HG03108 (cell line): ENCODE measurements at regions not wholly inside any gene's neighbourhood (a gene's known extent, or its start where the extent isn't known, plus 50 kb on each side); places are given as distances from the start of the nearest gene placed in this dataset.

Experiments used
- ATAC-seq: cut with Tn5 transposase; IDR thresholded peaks from one replicate; pipeline ENCODE4 v1.9.1; 2021; ENCODE audit warnings: moderate library complexity; ENCODE audit not compliant: unreplicated experiment

GRCh38 chr6:2433711-2434110 is 188.3 kb upstream of the GMDS start:
- no peak for ATAC-seq

GRCh38 chr6:2433266-2433665 is 187.9 kb upstream of the GMDS start:
- ATAC-seq: no peak

- ATAC-seq: no peak
These were observed 186.9 kb upstream of the GMDS start for GRCh38 chr6:2432292-2432691.

- no peak for ATAC-seq
These were observed 185.2 kb upstream of the GMDS start for GRCh38 chr6:2430612-2431011.

- no peak for ATAC-seq
These were observed 184.1 kb upstream of the GMDS start for GRCh38 chr6:2429460-2429859.

- ATAC-seq: no peak
These were observed 183.6 kb upstream of the GMDS start for GRCh38 chr6:2429032-2429431.

- no peak for ATAC-seq
These were observed 181.3 kb upstream of the GMDS start for GRCh38 chr6:2426561-2427340.

- ATAC-seq: no peak
These were observed 170.8 kb upstream of the GMDS start for GRCh38 chr6:2416128-2416712.

GRCh38 chr6:2414885-2415547 is 169.6 kb upstream of the GMDS start:
- ATAC-seq: no peak

GRCh38 chr6:2412731-2413130 is 167.3 kb upstream of the GMDS start:
- no peak for ATAC-seq

GRCh38 chr6:2410656-2411380 is 165.4 kb upstream of the GMDS start:
- no peak for ATAC-seq

- no peak for ATAC-seq
These were observed 162.1 kb upstream of the GMDS start for GRCh38 chr6:2407525-2407924.

- ATAC-seq: no peak
These were observed 159.0 kb upstream of the GMDS start for GRCh38 chr6:2404211-2404929.

GRCh38 chr6:2403546-2403945 is 158.1 kb upstream of the GMDS start:
- ATAC-seq: no peak

- ATAC-seq: no peak
These were observed 151.6 kb upstream of the GMDS start for GRCh38 chr6:2396846-2397630.

- no peak for ATAC-seq
These were observed 150.7 kb upstream of the GMDS start for GRCh38 chr6:2396042-2396657.

- ATAC-seq: no peak
These were observed 143.3 kb upstream of the GMDS start for GRCh38 chr6:2388554-2389324.

- no peak for ATAC-seq
These were observed 142.0 kb upstream of the GMDS start for GRCh38 chr6:2387445-2387844.

GRCh38 chr6:2385471-2385983 is 140.1 kb upstream of the GMDS start:
- ATAC-seq: no peak
